GM18907 (cell line): ENCODE measurements at regions not wholly inside any gene's neighbourhood (a gene's known extent, or its start where the extent isn't known, plus 50 kb on each side); places are given as distances from the start of the nearest gene placed in this dataset.
"Not testable (repeated sequence)": the region's sequence is repeated elsewhere in the genome, so short reads cannot be mapped to it uniquely, and the experiment has no call there.

Experiments used
- ATAC-seq: cut with Tn5 transposase; IDR thresholded peaks from one replicate; pipeline ENCODE4 v1.9.1; 2021; ENCODE audit warnings: mild to moderate bottlenecking, moderate library complexity; ENCODE audit not compliant: unreplicated experiment

DNA sequence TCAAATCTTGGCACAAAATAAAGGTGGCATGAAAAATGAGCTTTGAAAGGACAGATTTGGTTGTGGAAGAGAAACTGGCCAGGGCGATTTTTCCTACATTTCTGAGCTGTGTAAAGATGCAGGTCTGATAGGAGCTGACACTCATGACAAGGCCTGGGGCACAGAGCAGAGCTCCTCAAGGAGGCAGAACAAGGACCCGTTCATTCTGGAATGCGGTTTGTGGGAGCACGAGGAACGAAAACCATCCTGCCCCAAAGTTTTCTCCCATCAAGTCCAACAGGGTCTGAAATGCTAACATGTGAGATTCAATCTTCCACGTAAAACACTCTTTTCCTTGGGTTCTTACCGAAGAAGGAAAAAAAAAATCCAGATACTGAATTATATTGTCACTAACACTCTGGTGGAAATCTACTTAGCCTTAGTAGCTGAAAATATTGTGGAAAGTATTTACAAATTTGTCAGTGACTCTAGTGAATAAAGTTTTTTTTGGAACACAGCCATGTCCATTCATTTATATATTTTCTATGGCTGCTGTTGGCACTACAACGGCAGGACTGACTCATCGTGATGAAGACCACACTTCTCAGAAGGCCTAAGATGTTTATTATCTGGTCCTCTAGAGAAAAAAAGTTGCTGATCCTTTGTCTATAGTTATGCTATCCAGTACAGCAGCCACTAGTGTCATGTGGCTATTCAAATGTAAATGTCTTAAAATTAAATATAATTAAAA, 215.7 kb downstream of the BAMBI start:
- ATAC-seq: no peak

- no peak for ATAC-seq
Measured at GRCh38 chr10:28894146-28894545, 216.8 kb downstream of the BAMBI start.

- ATAC-seq: not testable (repeated sequence)
Measured at GRCh38 chr10:28895671-28896070, 218.3 kb downstream of the BAMBI start.

DNA sequence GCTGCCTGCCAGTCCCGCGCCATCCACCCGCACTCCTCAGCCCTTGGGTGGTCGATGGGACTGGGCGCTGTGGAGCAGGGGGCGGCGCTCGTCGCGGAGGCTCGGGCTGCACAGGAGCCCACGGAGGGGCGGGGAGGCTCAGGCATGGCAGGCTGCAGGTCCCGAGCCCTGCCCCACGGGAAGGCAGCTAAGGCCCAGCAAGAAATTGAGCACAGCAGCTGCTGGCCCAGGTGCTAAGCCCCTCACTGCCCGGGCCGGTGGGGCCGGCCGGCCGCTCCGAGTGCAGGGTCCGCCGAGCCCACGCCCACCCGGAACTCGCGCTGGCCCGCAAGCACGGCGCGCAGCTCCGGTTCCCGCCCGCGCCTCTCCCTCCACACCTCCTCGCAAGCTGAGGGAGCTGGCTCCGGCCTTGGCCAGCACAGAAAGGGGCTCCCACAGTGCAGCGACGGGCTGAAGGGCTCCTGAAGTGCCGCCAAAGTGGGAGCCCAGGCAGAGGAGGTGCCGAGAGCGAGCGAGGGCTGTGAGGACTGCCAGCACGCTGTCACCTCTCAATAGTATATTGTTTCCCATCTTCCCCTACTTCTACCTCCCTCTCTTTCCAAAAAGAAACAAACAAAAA, 219.6 kb downstream of the BAMBI start:
- ATAC-seq: not testable (repeated sequence)

GRCh38 chr10:28897617-28898464, 220.5 kb downstream of the BAMBI start:
- ATAC-seq: no peak

DNA sequence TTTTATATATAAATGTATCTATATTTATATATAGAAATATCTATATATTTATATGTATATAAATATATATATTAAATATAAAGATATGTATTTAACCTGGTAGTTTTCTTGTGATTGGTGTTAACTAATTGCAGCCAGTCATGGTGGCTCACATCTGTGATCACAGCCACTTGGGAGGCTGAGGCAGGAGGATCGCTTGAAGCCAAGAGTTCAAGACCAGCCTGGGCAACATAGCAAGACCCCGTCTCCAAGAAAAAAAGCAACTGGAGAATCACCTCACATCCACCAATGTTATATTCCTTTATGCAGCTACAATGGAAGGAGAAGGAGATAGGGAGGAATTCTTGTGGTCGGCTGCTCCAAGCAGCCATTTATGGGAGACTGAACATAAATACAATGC, 224.9 kb downstream of the BAMBI start:
- ATAC-seq: no peak

GRCh38 chr10:28903063-28903462, 225.7 kb downstream of the BAMBI start:
- no peak for ATAC-seq

- no peak for ATAC-seq
Measured at GRCh38 chr10:28903736-28904135, 226.4 kb downstream of the BAMBI start.

- no peak for ATAC-seq
Measured at GRCh38 chr10:28905371-28905770, 228.1 kb downstream of the BAMBI start.

- ATAC-seq: no peak
Measured at GRCh38 chr10:28906011-28906411, 228.7 kb downstream of the BAMBI start.

- no peak for ATAC-seq
Measured at GRCh38 chr10:28906415-28906814, 229.1 kb downstream of the BAMBI start.

DNA sequence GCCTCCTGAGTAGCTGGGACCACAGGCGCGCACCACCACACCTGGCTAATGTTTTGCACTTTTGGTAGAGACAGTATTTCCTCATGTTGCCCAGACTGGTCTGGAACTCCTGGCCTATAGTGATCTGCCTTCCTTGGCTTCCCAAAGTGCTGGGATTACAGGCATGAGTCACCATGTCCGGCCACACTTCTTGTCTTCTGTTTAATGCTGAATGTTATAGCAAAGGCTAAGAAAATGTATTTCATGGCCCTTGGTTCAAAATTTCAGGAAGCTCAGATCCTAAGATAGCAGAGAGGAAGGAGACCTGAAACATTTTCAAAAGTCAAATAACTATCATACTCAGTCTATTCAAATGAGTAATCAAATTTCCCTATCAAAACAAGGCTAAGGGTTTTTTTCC, 229.6 kb downstream of the BAMBI start:
- no peak for ATAC-seq

DNA sequence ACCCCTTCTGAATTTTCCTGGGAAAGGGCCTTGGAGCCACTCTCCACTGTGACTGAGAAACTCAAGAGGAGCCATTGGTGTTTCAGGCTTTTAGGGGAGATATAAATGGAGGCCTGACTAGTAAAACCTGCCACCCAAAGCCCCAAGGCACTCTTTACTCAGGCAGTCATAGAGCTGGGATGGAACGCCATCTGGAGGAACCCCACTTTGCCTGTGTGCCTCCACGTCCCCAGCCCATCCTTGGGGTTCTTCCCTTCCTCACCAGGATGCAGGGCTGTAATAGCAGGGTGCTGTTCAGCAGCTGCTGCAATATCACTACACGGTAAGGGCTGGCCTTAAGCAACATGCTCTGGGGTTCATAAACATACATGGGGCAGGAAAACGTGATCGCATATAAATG, 232.6 kb downstream of the BAMBI start:
- ATAC-seq: no peak

DNA sequence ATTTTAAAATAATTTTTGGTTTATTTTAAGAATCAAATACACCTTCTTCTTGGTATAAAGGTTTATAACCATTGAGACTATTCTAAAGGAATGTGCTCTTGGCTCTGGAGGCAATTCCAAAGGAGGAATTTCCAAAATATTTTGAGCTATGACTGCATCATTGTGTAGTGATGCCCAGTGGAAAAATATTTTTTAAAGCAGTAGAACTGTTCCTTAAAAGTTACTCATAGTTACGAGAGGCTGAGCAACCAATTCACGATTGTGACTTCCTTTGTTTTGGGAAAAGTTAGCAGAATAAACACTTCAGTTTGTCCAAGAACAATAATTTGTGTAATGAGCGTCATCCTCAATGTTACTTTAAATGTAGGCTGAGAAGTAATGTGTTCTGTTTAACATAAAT, 233.6 kb downstream of the BAMBI start:
- no peak for ATAC-seq

- ATAC-seq: not testable (repeated sequence)
Measured at GRCh38 chr10:28911511-28911910, 234.2 kb downstream of the BAMBI start.

GRCh38 chr10:28912017-28912783, 234.9 kb downstream of the BAMBI start:
- no peak for ATAC-seq

- no peak for ATAC-seq
Measured at GRCh38 chr10:28913436-28914237, 236.3 kb downstream of the BAMBI start.

- no peak for ATAC-seq
Measured at GRCh38 chr10:28914701-28915100, 237.4 kb downstream of the BAMBI start.

- no peak for ATAC-seq
Measured at GRCh38 chr10:28915989-28916588, 238.8 kb downstream of the BAMBI start.

- no peak for ATAC-seq
Measured at GRCh38 chr10:28920091-28920490, 242.8 kb downstream of the BAMBI start.
